GM23248 (cell line): ENCODE measurements at regions not wholly inside any gene's neighbourhood (a gene's known extent, or its start where the extent isn't known, plus 50 kb on each side); places are given as distances from the start of the nearest gene placed in this dataset.

Source experiments
- EZH2 ChIP-seq: fragments of 200-600 bp; sonication (generic); IDR thresholded peaks from 2 replicates; pipeline ENCODE4 v1.6.1; 2018; ENCODE audit warnings: antibody characterized with exemption, mild to moderate bottlenecking; ENCODE audit not compliant: insufficient read depth, poor library complexity, severe bottlenecking
- EZH2phosphoT487 ChIP-seq: fragments of 200-600 bp; sonication (generic); IDR thresholded peaks from 2 replicates; pipeline ENCODE4 v1.6.1; 2018; ENCODE audit warnings: antibody characterized with exemption, moderate library complexity, mild to moderate bottlenecking, low read depth; ENCODE audit not compliant: insufficient read depth

- no peak for TF ChIP-seq EZH2
- TF ChIP-seq EZH2phosphoT487, result no peak
These were observed 83.3 kb upstream of the CD28 start for GRCh38 chr2:203623096-203623495.
